BE2C (cell line): ENCODE measurements at regions not wholly inside any gene's neighbourhood (a gene's known extent, or its start where the extent isn't known, plus 50 kb on each side); places are given as distances from the start of the nearest gene placed in this dataset.
"Not testable (repeated sequence)": the region's sequence is repeated elsewhere in the genome, so short reads cannot be mapped to it uniquely, and the experiment has no call there.

Source experiments
- DNase-seq: peaks from one replicate; pipeline ENCODE4 v3.0.0-alpha.2; 2020
- H3K27me3 ChIP-seq: fragments of 250-450 bp; sonication (Bioruptor Pico); 2 replicates; pipeline ENCODE4 v1.5.1; 2020; ENCODE audit warnings: mild to moderate bottlenecking
- H3K36me3 ChIP-seq: fragments of 250-450 bp; sonication (Bioruptor Pico); 2 replicates; pipeline ENCODE4 v1.5.1; 2020; ENCODE audit warnings: mild to moderate bottlenecking
- H3K4me1 ChIP-seq: fragments of 250-450 bp; sonication (Bioruptor Pico); 2 replicates; pipeline ENCODE4 v1.5.1; 2020
- H3K4me3 ChIP-seq: 2 replicates; pipeline ENCODE4 v1.5.1; 2011; ENCODE audit warnings: low read depth, low read length
- H3K9me3 ChIP-seq: fragments of 250-450 bp; sonication (Bioruptor Pico); 2 replicates; pipeline ENCODE4 v1.5.1; 2020
- TF ChIP-seq, protein P1 (sequence below): IDR thresholded peaks from 2 replicates; pipeline ENCODE4 v1.5.1; 2012; ENCODE audit warnings: mild to moderate bottlenecking, low read depth, low read length

DNA sequence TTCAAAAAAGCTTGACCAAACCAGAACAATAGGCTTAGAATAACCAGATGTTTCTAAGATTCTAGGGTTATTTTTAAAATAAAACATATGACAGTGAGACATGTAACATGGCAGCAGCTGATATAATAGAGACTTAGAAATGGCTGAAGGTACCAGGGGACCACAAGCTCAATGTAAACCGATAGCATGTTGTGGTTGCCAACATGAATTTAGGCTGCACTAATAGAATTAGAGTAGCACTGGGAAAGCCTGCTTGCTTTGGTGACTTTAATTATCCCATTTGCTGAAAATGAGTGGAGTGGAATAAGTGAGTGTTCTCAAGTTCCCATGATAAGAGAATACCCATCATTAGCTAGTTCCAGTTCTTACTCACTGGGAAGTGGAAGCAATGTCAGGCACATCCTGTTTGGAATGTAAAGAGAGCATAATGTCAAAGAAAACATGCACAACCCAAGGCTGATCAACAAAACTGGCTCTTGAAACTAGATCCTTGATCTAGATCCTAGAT, 621.2 kb upstream of the CDH5 start:
- H3K36me3 ChIP-seq, result no peaks in the 10 kb centered on the region
- DNase-seq, result peak; percentile 16
- H3K9me3 ChIP-seq, result no peaks in the 10 kb centered on the region
- H3K4me1 ChIP-seq, result peaks cover 20% of the 10 kb centered on the region
- TF ChIP-seq, protein P1, sequence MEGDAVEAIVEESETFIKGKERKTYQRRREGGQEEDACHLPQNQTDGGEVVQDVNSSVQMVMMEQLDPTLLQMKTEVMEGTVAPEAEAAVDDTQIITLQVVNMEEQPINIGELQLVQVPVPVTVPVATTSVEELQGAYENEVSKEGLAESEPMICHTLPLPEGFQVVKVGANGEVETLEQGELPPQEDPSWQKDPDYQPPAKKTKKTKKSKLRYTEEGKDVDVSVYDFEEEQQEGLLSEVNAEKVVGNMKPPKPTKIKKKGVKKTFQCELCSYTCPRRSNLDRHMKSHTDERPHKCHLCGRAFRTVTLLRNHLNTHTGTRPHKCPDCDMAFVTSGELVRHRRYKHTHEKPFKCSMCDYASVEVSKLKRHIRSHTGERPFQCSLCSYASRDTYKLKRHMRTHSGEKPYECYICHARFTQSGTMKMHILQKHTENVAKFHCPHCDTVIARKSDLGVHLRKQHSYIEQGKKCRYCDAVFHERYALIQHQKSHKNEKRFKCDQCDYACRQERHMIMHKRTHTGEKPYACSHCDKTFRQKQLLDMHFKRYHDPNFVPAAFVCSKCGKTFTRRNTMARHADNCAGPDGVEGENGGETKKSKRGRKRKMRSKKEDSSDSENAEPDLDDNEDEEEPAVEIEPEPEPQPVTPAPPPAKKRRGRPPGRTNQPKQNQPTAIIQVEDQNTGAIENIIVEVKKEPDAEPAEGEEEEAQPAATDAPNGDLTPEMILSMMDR, result no peak
- no peak overlapping the region for H3K4me3 ChIP-seq
- H3K27me3 ChIP-seq, result no peaks in the 10 kb centered on the region

DNA sequence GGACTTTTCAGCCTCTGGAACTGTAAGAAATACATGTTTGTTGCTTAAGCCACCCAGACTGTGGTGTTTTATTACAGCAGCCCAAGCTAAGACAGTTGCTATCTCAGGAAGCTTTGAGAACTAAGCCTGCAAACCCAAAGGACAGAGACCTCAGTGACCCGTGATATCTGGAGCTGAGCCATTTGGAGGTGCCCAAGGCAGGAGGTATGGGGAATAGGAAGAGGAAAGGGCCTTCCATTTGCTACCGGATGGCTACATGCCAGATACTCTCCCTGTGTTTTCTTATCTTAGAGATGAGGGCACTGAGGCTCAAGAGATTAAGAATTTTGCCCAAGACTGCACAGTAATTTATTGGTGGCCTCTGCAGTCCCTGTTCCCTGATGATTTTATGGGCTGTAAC, 622.1 kb upstream of the CDH5 start:
- Histone ChIP-seq H3K9me3 (no peaks in the 10 kb centered on the region), H3K36me3 (no peaks in the 10 kb centered on the region), H3K27me3 (no peaks in the 10 kb centered on the region), H3K4me1 (peaks cover 20% of the 10 kb centered on the region), H3K4me3 (no peak overlapping the region)
- peak; percentile 15 for DNase-seq
- TF ChIP-seq, protein P1, result no peak

DNA sequence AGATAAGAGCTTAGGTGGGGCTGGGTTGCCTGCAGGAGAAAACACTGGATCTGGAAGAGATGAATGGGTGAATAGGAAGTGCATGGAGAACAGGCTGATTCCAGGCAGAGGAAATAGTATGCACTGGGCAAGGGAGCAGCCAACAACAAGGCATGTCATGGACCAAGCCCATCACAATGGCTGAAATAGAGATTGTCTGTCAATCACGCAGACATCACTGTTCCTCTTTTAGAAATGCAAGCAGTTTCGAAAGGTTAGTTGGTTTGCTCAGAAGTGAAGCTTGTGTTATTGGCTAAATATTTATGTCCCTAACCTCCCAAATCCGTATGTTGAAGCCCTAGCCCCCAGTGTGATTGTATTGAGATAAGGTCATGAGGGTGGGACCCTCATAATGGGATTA, 621.7 kb upstream of the CDH11 start:
- Histone ChIP-seq H3K4me1 (peaks cover 20% of the 10 kb centered on the region), H3K4me3 (no peak overlapping the region), H3K9me3 (no peaks in the 10 kb centered on the region), H3K27me3 (no peaks in the 10 kb centered on the region), H3K36me3 (no peaks in the 10 kb centered on the region)
- TF ChIP-seq, protein P1, result no peak
- DNase-seq, result no peak

DNA sequence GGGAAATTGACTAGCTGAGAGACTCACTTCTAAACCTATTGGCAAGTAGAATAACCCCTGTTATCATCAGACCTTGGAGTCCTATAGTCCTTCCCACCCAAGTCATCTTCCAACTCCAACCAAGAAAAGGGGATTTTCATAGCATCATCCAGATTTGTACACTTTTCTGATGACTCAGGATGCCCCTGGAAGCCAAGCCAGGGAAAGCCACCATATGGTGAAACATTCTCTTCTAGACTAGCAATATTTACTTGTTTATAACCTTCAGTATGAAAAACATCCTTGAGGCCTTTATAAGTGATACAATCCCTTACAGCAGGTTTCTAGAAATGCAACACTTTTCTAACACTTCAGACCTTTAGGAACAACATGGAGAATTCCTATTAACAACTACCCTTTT, 618.8 kb upstream of the CDH11 start:
- Histone ChIP-seq H3K36me3 (no peaks in the 10 kb centered on the region), H3K9me3 (no peaks in the 10 kb centered on the region), H3K4me3 (no peak overlapping the region), H3K4me1 (peaks cover 24% of the 10 kb centered on the region), H3K27me3 (no peaks in the 10 kb centered on the region)
- TF ChIP-seq, protein P1, result no peak
- no peak for DNase-seq

DNA sequence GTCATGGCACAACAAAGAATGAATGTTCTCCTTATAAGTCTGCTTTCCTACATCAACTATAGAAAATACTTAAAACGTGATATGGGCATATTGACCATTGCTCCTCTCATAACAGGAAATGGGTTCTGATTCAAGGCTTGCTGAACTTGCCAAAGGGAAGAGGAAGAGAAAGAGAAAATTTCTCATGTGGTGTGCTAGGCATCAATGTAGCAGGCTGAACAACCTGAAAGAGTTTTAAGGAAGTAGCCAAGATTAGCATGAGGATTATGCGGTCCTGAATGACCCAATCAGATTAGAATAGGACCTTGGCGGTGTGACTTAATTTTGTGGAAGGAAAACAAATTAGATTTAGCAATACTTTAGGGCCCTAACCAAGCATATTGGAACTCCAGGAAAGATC, 617.7 kb upstream of the CDH11 start:
- Histone ChIP-seq H3K27me3 (no peaks in the 10 kb centered on the region), H3K4me3 (no peak overlapping the region), H3K9me3 (no peaks in the 10 kb centered on the region), H3K36me3 (no peaks in the 10 kb centered on the region), H3K4me1 (peaks cover 14% of the 10 kb centered on the region)
- TF ChIP-seq, protein P1, result no peak
- no peak for DNase-seq

DNA sequence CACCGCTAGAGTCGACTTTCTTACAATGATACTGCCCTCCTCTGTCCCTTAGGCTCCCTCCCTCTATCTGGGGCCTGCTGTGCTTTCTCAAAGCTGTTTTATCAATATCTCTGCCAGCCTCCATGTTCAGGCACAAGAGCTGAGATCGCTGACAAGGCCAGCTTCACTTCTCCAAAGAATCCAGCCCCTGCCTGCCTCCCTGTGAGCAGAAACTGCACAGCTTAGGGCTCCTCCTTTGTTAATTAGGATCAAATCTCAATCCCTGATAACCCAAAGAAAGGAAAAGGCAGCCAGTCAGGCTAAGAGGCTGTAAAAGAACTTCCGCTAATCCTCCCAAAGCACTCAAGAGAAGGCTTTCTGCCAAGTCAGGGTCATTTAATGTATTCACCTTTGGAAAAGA, 616.0 kb upstream of the CDH11 start:
- no peak overlapping the region for H3K4me3 ChIP-seq
- no peaks in the 10 kb centered on the region for H3K9me3 ChIP-seq
- H3K36me3 ChIP-seq, result no peaks in the 10 kb centered on the region
- peaks cover 7% of the 10 kb centered on the region for H3K4me1 ChIP-seq
- TF ChIP-seq, protein P1, result no peak
- H3K27me3 ChIP-seq, result no peaks in the 10 kb centered on the region
- peak; percentile 24 for DNase-seq

DNA sequence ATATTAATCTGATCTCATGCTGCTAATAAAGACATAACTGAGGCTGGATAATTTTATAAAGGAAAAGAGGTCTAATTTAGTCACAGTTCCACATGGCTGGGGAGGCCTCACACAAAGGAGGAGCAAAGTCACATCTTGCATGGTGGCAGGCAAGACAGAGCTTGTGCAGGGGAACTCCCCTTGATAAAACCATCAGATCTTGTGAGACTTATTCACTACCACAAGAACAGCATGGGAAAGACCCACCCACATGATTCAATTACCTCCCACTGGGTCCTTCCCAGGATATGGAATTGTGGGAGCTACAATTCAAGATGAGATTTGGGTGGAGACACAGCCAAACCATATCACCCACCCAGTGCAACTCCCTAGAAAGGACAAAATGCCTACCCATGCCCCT, 613.8 kb upstream of the CDH11 start:
- not testable (repeated sequence) for DNase-seq, H3K36me3 ChIP-seq, H3K4me3 ChIP-seq, H3K27me3 ChIP-seq, H3K4me1 ChIP-seq, H3K9me3 ChIP-seq
